HG03439 (cell line): ENCODE measurements at regions not wholly inside any gene's neighbourhood (a gene's known extent, or its start where the extent isn't known, plus 50 kb on each side); places are given as distances from the start of the nearest gene placed in this dataset.
"Not testable (repeated sequence)": the region's sequence is repeated elsewhere in the genome, so short reads cannot be mapped to it uniquely, and the experiment has no call there.

ENCODE experiments used
- ATAC-seq: cut with Tn5 transposase; IDR thresholded peaks from one replicate; pipeline ENCODE4 v1.9.1; 2021; ENCODE audit warnings: mild to moderate bottlenecking, moderate library complexity; ENCODE audit not compliant: unreplicated experiment

GRCh38 chr4:42282081-42282901 is 115.0 kb upstream of the SHISA3 start:
- peak; percentile 84 for ATAC-seq

DNA sequence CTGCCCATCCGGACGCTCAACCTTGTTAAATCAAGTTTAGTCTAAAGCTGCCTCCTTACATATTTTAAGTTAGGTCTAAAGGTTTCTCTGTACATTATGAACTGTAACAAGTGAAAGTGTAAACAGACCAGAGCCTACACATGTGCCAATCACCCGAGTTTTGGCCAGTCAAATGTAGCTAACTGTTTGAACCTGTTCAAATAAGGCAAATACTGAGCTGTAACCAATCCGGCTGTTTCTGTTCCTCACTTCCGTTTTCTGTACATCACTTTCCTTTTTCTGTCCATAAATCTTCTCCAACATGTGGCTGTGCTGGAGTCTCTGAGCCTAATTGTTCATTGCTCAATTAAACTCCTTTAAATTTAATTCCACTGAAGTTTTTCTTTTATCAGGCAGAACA is 113.3 kb upstream of the SHISA3 start:
- no peak for ATAC-seq

GRCh38 chr4:42288876-42289275 is 108.4 kb upstream of the SHISA3 start:
- ATAC-seq: not testable (repeated sequence)

GRCh38 chr4:42292192-42292591 is 105.1 kb upstream of the SHISA3 start:
- not testable (repeated sequence) for ATAC-seq

- ATAC-seq: no peak
These were observed 103.1 kb upstream of the SHISA3 start for GRCh38 chr4:42293967-42294813.

DNA sequence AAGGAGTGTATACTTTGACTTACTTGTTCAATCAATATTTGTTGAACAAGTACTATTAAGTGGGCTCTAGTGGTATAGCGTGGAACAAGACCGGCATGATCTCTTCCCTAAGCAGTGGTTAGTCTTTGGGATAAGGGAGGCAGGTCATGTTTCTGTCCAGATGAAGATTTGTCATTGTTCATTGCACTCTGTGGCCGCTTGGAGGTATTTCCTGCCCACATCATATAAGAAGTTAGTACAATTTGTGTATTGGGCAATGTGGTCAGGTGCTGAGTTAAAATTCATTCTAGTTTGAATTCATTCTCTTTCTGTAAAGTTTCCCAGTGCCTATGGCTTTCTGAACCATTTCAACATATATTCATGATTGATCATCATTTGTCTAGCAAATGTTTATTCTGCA is 101.1 kb upstream of the SHISA3 start:
- ATAC-seq: no peak

GRCh38 chr4:42302348-42302747 is 94.9 kb upstream of the SHISA3 start:
- ATAC-seq: no peak

GRCh38 chr4:42306221-42307109 is 90.8 kb upstream of the SHISA3 start:
- ATAC-seq: no peak

DNA sequence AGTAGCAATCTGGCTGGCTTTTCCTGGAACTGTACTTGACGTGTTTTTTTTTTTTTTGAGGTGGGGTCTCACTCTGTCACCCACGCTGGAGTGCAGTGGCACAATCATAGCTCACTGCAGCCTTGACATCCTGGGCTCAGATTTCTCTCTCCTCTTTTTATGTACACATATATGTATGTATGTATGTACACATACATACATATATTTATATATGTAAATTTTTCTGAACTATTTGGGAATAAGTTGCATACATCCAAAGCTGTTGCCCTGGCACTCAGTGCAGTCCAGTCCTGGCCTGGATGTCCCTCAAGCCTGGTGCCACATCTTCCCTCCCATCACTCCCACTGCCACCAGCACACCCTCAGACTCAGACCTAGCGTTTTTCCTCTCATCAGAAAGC is 89.0 kb upstream of the SHISA3 start:
- ATAC-seq: no peak

- no peak for ATAC-seq
These were observed 87.7 kb upstream of the SHISA3 start for GRCh38 chr4:42309361-42310260.

- no peak for ATAC-seq
These were observed 86.9 kb upstream of the SHISA3 start for GRCh38 chr4:42310358-42310757.

GRCh38 chr4:42310806-42311205 is 86.5 kb upstream of the SHISA3 start:
- no peak for ATAC-seq

GRCh38 chr4:42311591-42311990 is 85.7 kb upstream of the SHISA3 start:
- no peak for ATAC-seq

- ATAC-seq: not testable (repeated sequence)
These were observed 83.9 kb upstream of the SHISA3 start for GRCh38 chr4:42313420-42313819.

DNA sequence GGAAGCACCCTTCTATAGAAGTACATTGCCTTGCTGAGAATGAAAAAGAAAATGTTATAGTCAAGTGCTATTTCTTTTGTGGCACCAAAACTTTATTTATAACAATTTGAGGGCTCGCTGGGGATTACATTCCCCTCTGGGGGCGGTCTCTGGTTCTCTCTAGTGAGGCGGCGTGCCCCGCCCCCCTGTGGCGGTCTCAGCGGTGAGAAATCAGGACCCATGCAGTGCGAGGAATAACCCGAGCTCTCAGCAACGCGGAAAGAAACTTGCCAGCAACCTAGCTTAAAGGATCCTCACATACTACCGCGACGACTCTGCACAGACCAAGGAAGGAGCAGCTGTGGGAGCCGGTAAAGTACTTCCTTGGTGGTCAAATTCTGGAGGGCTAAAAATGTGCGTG is 83.4 kb upstream of the SHISA3 start:
- no peak for ATAC-seq

DNA sequence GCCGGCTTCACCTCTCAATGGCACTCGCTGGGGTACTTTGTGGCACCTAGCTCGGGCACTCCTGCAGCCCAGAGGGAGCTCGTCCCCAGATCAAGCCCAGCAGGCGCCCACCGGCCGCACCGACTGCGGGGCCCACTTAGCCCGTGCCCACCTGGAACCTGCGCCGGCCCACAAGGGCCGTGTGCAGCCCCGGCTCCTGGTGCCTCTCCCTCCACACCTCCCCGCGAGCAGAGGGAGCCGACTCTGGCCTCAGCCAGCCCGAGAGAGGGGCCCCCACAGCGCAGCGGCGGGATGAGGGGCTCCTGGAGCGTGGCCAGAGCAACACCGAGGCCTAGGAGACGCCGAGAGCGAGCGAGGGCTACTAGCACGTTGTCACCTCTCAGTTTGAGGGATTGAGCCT is 82.1 kb upstream of the SHISA3 start:
- ATAC-seq: no peak

- ATAC-seq: no peak
These were observed 76.4 kb upstream of the SHISA3 start for GRCh38 chr4:42320822-42321388.

DNA sequence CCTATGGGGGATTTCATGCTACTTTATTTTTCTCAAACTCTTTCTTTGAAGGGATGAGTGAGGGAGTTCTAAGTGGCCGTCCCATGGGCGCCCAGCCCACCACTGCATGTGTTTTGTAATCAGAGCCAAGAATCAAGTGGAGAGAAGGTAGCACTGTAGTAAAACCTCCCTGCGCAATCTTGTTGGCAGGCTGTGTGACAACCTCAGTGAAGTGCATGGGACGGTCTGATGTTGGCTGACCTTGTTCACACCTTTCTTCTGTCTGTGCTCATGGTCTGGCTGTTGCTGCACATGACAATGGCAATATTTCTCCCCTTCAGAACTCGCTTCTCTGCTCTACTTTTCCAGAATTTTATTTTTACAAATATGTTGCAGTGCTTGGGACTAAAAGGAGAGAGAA is 71.2 kb upstream of the SHISA3 start:
- ATAC-seq: no peak

DNA sequence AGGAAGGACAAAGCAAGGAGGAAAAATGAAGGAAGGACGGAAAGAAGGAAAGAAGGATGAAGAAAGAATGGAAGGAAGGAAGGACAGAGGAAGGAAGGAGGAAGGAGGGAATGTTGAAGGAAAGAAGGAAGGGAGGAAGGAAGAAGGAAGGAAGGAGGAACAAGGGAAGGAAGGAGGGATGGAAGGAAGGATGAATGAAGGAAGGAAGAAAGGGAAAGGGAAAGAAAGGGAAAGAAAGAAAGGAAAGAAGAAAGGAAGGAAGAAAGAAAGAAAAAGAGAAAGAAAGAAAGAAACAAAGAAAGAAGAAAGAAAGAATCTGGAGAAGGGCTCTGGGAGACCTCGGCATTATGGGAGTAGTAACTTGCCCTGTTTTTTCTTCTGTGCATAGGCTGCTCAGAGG is 70.8 kb upstream of the SHISA3 start:
- no peak for ATAC-seq

DNA sequence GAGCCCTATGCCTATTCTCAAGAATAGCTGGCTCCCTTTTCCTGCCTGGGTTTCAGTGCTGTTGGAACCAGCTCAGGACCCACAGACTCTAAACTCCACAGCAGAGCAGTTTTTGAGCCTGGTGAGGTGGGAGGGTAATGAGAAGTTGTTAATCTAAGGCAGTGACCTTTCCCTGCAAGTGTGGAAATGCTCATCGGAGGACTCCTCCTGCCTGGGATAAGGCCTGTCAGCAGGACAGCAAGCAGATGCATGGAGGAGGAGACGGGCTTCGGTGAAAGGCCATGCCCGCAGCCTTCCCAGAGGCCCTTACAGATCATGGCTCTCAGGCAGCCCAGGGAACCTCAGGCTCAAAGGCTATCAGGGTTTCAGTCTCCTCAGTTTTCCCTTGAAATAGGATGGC is 70.0 kb upstream of the SHISA3 start:
- no peak for ATAC-seq
